ENCODE measurements at regions not wholly inside any gene's neighbourhood (a gene's known extent, or its start where the extent isn't known, plus 50 kb on each side); places are given as distances from the start of the nearest gene placed in this dataset.

DNA sequence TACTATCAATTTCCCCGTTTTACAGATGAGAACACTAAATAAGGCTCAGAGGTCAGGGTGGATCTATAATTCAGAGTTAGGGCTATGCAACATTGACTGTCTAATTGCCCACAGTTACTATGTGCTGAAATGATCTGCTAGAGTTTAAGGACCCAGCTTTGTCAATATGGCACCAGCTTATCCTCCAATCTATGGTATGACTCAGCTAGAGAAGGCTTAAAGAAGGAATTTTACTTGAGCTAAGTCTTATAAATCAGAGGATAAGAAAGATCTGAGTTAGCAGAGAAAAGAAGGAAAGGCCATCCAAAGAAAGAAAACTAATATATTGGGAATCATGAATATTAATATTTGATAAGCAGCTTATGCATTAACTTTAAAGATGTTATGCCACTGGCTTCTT, 78.1 kb downstream of the ASB9 start:
- no peak for DNase-seq

DNA sequence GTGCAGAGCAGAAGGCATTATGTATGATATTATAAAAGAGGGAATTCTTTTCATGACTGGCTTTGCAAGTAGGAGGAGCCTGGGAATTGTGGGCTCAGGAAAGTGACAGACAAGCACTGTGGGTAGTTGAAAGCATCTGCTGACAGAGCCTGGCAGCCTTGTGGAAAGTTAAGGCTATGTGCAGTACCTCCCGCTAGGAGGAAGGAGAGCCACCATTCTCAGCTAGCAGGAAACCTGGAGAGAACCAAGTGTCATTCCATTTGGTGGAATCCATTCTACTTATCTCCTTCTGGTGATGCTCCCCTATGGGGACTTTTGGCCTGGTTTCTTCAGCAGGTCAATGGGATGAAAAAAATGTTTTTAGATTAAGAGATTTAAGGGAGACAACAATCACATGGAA, 81.8 kb downstream of the ASB9 start:
- no peak for DNase-seq

DNA sequence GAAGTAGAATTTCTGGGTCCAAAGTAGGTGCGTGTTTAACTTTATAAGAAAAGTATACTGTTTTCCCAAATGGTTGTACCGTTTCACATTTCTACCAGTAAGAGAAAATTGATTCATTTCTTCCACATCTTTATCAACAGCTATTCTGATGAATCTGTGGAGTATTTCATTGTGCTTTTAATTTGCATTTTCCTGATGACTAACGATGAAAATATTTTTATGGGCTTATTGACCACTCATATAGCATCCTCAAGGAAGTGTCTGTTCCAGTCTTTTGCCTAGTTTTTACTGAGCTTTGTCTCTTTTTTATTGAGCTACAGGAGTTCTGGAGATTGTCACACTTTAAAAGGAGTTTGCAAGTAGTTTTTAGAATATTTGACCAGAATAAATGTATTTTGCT, 92.6 kb downstream of the ASB9 start:
- DNase-seq, result no peak

DNA sequence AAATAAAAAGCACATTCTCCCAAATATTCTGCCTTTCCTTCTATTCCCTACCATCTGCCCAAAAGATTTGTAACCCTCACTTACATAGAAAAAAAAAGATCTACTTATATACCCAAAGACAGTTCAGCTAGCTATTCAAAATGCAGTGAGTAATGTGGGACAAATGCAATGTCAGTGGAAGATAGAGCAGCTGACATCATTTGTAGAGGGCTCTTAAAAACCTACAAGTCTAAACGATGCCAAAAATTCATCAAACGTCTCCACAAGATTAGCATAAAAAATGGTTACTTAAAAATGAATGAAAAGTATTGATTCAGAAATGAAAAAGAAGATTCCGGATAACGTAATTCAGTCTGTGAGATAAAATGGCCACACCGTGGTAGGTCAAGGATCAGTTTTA, 96.5 kb downstream of the ASB9 start:
- no peak for DNase-seq

DNA sequence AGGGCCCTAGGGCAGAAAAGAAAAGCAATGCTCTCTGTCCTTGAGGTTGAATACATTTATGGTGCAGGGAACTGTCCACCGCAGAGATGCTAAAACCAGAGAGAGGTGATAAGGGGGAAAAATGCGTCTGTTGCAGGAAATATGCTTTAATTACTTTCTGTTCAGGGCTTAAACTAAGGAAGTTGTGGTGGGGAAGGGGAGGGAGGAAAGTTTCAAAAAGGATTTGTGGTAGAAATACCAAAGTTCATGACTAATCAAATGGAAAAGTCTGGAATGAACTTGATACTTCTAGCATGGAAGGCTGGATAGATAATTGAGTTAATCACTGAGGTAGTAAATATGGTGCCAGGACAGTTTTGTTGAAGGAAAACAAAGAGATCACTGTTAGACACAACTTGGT, 99.0 kb downstream of the ASB9 start:
- DNase-seq, result no peak

DNA sequence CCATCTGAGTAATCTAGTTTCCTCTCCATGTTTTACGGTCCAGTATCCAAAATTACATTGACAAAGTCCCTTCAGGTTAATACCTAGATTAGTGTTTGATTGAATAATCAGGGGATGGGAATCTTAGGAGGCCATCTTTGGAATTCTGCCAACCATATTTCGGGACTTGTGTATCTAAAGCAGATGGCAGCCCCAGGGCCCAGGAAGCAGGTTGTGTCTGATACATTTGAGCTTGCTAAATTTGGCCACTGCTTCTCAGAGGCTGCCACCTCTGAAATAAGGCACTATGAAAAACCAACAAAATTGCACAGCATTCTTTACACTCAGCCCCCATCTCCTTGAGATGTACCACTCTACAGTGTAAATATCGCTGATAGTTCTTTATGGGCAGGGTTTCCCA, 102.1 kb downstream of the ASB9 start:
- DNase-seq, result no peak

DNA sequence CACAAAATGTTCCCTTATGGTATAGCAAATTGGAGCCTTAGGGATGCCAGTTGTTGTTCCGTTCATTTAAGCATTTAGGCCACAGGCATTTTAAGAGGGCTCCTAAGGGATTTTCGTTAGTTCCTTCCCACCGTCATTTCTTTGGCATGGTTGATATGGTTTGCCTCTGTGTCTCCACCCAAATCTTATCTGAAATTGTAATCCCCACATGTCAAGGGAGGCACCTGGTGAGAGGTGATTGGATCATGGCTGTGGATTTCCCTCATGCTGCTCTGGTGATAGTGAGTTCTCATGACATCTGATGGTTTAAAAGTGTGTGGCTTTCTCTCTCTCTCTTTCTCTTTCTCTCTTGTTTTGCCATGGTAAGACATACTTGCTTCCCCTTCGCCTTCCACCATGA, 104.1 kb downstream of the ASB9 start:
- DNase-seq, result no peak

DNA sequence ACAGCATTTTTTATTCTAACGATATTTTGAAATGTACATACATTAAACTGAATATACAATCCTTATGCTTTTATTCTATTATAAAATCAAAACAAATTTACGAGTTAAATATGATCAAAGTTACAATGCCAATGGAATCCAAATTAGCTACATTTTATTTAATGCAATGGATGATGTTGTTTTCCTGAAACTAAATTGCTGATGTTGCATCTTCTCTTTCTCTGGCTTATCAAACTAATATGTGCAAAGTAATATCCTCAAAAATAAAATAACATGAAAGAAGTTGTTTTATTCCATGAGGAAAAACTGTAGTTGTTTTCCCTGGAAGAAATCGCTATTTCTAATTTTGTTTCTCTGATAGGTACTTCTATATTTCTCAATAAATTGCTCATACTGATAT, 106.8 kb downstream of the ASB9 start:
- DNase-seq, result no peak

DNA sequence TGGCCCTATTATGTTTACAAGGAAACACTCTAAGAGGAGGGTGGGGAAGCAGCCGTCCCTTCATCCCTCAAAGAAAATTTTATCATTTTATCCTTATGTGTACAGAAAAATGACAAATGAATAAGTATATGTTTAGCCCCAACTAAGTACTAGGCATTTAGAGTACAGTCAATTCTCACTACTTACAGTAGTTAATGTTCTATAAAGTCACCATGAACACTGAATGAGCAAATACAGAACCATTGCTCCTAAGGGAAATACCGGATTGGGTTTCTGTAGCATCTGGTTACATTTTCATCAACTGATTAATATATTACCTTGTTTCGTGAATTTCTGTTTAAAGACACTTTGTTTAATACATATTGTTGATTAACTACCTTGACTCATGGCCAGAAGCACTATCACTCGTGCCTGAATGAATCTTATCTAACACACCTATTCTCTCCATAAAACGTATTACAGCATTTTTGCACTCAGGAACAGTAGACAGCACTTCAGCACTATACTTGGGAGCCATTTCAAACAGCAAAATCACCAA, 109.3 kb downstream of the ASB9 start:
- DNase-seq, result no peak

DNA sequence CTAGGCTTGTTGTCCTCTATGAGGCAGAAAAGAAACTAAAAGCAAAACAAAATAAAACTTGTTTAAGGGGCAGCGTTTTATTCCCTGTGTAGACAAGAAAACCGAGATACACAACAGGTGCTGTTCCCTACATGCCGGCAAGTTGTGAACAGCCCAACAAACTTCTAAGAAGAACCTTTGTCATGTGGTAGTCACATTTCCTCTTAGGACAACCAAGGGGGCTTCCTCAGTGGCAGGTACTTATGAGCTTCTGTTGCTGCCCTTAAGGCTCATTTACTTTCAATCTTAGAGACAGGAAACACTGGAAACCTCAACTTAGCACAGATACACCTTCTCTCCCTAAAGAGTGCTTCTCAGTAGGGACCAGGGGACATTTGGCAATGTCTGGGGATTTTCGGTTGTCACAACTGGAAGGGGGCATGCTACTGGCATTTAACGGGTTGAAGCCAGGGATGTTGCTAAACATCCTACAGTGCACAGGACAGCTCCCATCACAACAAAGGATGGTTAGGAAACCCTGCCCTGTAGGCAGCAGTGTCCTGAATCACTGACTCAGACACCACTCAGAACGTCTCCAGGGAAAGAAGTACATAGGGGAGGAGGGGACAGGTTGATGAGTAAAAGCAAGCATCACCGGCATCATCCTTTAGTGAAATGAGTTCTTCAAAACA, 111.0 kb downstream of the ASB9 start:
- peak; percentile 3 for DNase-seq

DNA sequence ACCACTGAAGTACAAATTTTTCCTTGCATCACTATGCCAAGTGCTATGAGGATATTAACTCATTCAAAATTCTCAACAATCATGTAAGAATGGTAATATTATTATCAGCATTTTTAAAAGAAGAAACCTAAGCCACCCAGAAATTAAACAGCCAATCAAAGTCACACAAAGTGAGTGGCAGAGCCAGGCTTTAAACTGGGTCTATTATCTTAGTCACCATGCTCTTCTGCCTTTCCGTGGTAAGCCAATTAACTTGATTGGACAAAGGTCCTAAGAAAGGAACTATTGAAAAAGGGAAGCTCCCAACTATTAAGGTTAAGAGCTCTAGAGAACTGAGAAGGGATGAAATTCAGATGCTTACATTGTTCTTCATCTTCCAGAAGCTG, 111.5 kb downstream of the ASB9 start:
- DNase-seq, result peak; percentile 6

DNA sequence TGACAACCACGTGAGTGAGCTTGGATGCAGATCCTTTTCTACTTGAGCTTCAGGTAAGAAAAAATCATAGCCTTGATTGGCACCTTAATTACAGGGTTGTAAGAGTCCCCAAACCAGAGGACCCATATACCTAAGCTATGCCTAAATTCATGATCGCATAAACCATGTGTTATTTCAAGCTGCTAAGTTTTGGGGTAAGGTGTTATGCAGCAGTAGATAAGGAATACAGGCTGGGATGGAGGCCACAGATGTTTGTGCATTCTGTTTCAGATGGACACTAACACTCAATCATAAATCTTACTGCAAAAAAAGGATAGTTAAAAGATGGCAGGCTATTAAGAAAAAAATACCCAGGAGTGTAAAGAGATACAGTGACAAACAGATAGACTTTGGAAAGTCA, 112.3 kb downstream of the ASB9 start:
- no peak for DNase-seq

DNA sequence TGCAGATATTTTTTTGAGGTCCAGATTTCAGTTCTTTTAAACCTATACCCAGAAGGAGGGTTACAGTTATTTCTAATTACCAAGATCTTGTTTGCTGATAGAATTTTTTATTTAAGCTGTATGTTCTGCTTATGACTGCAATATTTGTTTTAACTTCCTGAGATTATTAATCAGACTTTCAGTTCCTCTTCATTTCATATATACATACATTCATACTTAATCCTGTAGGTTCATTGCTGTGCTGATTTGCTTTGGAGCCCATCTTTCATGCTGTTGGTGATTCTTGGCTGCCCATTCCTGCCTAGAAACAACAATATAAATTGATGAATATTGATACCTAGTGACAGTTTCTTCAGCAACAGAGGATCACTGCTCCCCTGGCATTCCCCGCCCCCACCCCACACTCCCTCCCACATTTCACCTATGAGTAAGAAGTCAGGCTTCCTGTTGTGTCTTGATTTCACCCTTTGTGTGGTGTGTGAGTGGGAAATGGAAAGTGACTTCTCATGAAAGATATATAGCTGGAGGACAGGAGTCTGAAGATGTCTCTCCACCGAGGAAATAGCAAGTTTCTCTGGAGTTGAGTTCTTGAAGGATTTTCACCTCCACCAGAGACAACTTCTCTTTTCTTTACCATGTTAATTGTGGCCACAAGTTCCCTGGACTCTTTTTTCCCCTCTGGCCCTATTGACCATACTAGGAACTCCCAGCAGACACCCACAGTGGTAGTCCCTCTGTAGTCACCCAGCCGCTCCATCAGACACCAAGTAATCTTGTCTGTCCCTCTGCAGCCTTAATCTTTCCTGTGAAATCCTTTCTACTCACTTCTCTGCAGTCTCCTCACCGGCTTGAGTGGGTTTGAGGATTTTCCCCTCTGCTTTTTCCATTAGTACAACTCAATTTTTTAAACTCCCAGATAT, 118.4 kb downstream of the ASB9 start:
- peak; percentile 62 for DNase-seq

DNA sequence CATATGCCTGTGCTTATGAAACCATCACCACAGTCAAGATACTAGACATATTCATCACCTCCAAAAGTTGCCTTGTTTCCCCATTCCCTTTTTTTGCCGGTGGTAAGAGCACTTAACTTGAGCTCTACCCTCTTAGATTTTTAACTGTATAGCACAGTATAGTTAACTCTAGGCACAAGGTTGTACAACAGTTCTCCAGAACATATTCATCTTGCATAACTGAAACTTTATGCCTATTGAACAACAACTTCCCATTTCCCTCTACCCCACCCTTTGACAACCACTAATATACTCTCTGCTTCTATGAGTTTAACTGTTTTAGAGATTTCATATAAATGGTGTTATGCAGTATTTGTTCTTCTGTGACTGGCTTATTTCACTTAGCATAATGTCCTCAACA, 119.3 kb downstream of the ASB9 start:
- peak; percentile 22 for DNase-seq

DNA sequence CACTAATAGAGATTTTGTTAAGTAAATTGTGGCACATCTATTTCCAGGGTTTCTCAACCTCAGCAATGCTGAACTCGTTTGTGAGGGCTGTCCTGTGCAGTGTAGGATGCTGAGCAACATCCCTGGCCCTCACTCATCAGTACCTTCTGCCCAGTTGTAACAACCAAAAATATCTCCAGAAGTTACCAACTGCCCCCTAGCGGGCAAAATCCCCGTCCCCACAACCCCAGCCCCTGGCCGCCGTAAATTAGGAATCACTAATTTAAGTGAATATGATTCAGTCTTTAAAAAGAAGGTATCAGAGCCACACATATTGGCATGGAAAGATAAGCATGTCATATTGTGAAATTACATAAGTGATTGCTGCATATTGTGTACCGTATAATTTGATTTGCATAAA, 123.4 kb downstream of the ASB9 start:
- no peak for DNase-seq

DNA sequence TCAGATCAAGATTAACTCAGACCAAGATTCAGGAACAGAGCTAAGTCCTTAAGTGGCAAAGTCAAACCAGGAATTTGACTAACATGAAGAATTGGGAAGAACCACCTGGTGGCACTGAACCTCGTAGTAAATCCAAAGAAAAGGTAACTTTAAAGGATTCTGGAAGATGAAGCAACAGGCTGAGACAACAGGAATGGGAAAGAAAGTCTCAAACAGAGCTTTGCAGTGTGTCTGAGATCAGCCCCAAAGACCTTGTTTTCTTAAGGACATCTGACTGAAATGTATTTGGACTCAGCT, 126.1 kb downstream of the ASB9 start:
- no peak for DNase-seq

DNA sequence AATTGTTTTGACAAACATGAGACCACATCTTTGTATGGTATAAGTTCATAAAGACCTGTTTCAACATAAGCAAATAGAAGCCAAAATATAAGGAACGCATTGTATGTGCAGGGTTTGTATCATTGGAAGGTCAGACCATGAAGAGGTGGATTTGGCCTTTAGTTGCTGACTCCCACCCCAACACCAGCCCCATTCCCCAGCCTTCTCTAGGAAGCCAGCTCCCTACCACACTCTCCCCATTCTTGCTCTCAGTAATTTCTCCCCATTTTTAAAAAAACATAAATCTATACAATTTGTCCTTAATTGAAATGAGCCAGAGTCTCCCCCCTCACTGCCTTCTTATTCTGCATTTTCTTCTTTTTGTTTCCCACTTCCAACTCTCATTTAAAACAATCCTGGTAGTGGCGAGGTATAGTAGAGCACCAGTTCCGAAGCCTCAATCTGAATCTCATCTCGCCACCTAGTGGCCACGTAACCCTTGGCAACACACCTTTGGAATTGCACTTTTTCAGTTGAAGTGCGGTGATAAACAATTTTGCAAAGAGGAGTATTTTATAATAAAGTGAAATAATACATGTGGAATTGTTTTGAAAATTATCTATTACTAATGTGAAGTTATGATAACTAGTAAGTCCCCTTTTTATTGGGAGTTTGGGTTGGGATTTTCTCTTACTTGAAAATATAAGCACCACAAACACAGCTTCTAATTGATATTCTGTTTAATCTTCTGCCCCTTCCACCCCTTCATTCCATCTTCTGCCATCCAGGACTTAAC, 126.6 kb downstream of the ASB9 start:
- peak; percentile 20 for DNase-seq

DNA sequence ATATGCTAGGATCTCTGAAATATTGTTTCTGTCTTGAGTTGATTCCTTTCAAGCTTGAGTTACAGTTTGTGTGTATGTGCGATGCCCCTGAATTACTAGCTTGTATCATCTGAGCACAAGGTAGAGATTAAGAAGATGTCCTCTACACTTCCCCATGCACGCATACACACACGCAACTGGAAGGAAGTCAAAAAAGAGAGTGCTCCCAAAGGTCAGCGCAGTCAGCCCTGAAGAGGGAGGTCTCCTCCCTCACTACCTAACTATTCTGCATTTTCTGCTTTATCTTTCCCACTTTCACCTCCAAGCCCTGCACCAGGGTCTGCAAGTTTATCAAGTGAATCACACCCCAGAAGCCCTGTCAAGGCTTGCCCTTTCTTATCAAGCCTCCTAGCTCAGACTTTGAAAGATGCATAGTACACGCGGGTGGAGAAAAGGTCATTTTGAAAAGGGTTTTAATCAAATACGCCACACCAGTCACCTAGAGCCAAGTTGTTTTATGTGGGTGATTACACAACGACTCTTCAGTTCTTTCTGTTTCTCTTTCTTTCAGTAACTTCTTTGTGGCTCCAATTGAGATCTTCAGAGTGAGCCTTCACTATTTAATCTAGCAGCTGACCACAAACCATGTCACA, 127.7 kb downstream of the ASB9 start:
- peak; percentile 25 for DNase-seq

DNA sequence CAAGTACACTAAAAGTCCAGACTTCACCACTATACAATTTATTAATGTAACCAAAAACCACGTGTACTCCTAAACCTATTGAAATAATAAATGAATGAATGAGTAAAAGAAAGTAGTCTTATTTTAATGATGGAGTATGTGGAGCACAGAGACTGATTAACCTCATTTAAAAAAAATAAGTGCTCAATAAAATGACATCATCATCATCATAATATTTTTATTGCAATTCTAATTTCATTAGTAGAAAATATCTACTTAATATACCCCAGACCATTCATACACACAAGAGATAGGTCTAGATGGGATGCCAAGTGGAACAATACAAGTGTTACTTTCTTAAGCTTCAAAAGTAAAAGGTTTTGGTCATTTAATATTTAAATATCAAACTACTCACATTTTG, 133.1 kb downstream of the ASB9 start:
- DNase-seq, result no peak

DNA sequence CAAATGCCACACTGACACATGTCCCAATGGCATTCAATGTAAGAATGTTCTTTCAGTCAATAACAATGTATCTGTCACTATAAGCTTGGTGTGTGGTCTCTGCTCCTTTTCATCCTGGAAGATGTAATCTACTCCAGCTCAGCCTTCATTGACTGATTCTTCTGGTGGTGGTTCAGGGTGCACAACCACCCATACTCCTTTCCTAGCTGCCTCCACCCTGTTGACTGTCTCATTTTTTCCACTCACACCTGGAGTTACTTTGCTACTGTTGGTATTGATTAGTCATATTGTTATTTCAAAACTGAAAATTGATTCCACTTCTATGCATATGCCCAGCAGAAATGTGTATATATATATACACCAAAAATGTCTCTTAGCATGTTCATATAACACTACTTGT, 140.5 kb downstream of the ASB9 start:
- DNase-seq, result no peak

DNA sequence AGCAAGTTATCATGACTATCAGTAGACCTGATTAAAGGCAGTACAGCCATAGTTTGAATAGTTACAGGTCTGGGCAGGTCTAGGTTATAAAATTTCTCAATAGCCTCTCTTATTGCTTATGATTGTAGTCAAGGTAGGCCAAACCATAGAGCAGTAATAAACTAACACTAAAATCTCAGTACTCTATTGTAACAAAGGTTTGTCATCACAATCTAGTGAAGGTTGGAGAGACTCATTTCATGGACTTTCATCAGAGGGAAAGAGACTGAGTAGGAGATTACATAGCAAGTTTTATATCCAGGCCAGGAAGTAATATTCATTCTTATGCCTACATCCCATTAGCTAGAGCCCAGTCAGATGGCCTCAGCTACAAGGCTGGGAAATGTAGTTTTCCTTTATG, 141.0 kb downstream of the ASB9 start:
- no peak for DNase-seq

DNA sequence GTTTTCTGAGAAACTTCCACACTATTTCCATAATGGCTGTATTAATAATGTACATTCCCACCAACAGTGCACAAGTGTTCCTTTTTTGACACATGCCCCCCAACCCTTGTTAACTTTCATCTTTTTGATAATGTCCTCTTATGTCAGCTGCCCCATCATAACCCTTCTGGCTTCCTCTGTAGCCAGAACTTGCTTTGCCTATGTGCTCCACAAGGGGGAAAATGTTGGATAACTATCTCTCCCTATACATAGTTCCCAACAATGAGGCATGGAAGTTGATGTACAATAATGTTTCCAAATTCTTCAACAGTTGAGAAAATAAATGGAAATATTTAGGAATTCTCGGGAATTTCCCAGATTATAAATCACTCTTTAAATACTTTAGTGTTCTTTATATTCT, 142.9 kb downstream of the ASB9 start:
- DNase-seq, result no peak

DNA sequence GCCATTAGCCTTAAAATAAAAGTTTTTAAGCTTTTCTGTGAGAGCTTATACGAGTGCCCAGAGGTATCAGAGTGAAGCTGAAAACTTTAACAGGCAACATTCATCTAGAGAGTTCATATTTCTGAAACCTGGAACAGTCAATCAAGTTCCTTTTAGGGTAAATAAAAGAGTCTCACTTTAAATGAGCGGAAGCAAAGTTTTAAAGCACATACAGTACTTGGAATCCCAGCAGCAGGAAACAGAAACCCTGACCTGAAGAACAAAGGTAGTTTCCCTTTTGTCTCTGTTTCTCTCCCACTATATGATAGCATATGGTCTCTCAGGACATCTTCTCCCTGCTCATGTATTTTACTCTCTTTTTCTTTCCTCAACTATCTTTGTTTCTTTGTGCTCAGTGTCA, 153.0 kb downstream of the ASB9 start:
- DNase-seq, result no peak
